Colonic mucosa (tissue), 4 donors: ENCODE measurements at regions not wholly inside any gene's neighbourhood (a gene's known extent, or its start where the extent isn't known, plus 50 kb on each side); places are given as distances from the start of the nearest gene placed in this dataset.

ENCODE experiments used
- DNase-seq: peaks from one replicate; pipeline ENCODE4 v3.0.0-alpha.2; 2020
- H3K27ac ChIP-seq: fragments of 200-600 bp; one replicate; pipeline ENCODE4 v1.8.0; 2021
- H3K27me3 ChIP-seq: fragments of 200-600 bp; one replicate; pipeline ENCODE4 v1.8.0; 2021
- H3K36me3 ChIP-seq: fragments of 200-600 bp; one replicate; pipeline ENCODE4 v1.8.0; 2021
- H3K4me1 ChIP-seq: fragments of 200-600 bp; one replicate; pipeline ENCODE4 v1.8.0; 2021; ENCODE audit warnings: mild to moderate bottlenecking
- H3K4me3 ChIP-seq: fragments of 200-600 bp; one replicate; pipeline ENCODE4 v1.8.0; 2021
- H3K9ac ChIP-seq, 2 donors: one replicate each; pipeline ENCODE4 v1.7.0; 2013; ENCODE audit warnings: control low read depth in 2 of 2, low read depth in 2 of 2, low read length in 2 of 2
- H3K9me3 ChIP-seq: fragments of 200-600 bp; one replicate; pipeline ENCODE4 v1.8.0; 2021
- CTCF ChIP-seq: fragments of 200-600 bp; IDR thresholded peaks from one replicate; pipeline ENCODE4 v1.8.0; 2022; ENCODE audit warnings: antibody characterized with exemption, mild to moderate bottlenecking
- intact Hi-C: fragments of 100-400 bp; cut with DNase I; formaldehyde crosslinking; loops from one replicate; pipeline ENCODE4 v1.14.1; 2022
- donor health status: healthy.
- donor health status: DM: no; HTN: no; CAD: no.
- donor health status: DM: no; HTN: no; CAD: no.

- Histone ChIP-seq H3K9ac (no peak overlapping the region), H3K4me3 (no peak overlapping the region), H3K36me3 (no peaks in the 10 kb centered on the region), H3K27me3 (no peaks in the 10 kb centered on the region), H3K27ac (no peak overlapping the region), H3K9me3 (no peaks in the 10 kb centered on the region), H3K4me1 (no peaks in the 10 kb centered on the region)
- TF ChIP-seq CTCF = no peak
- no peak for DNase-seq
- intact Hi-C loops = no loop called here
These were observed 246.8 kb upstream of the DAAM1 start for GRCh38 chr14:58941629-58942028.

- TF ChIP-seq CTCF = no peak
- DNase-seq = no peak
- H3K9me3 ChIP-seq = no peaks in the 10 kb centered on the region
- no peak overlapping the region for H3K4me3 ChIP-seq
- no peaks in the 10 kb centered on the region for H3K36me3 ChIP-seq
- H3K27me3 ChIP-seq = no peaks in the 10 kb centered on the region
- H3K4me1 ChIP-seq = no peaks in the 10 kb centered on the region
- intact Hi-C loops = no loop called here
- no peak overlapping the region for H3K9ac ChIP-seq
- H3K27ac ChIP-seq = no peak overlapping the region
These were observed 246.0 kb upstream of the DAAM1 start for GRCh38 chr14:58942516-58942915.

- intact Hi-C loops = no loop called here
- H3K27me3 ChIP-seq = no peaks in the 10 kb centered on the region
- H3K4me3 ChIP-seq = no peak overlapping the region
- DNase-seq = peak; percentile 85
- no peak for TF ChIP-seq CTCF
- H3K4me1 ChIP-seq = no peaks in the 10 kb centered on the region
- H3K9ac ChIP-seq = no peak overlapping the region
- no peaks in the 10 kb centered on the region for H3K36me3 ChIP-seq
- no peak overlapping the region for H3K27ac ChIP-seq
- H3K9me3 ChIP-seq = no peaks in the 10 kb centered on the region
These were observed 244.0 kb upstream of the DAAM1 start for GRCh38 chr14:58944343-58944967.

GRCh38 chr14:58944968-58945356 lies 243.5 kb upstream of the DAAM1 start:
- Histone ChIP-seq H3K27me3 (no peaks in the 10 kb centered on the region), H3K4me1 (no peaks in the 10 kb centered on the region), H3K9ac (no peak overlapping the region), H3K4me3 (no peak overlapping the region), H3K9me3 (no peaks in the 10 kb centered on the region), H3K27ac (no peak overlapping the region), H3K36me3 (no peaks in the 10 kb centered on the region)
- no peak for DNase-seq
- TF ChIP-seq CTCF = no peak
- intact Hi-C loops = no loop called here

GRCh38 chr14:58946431-58946830 lies 242.0 kb upstream of the DAAM1 start:
- no peaks in the 10 kb centered on the region for H3K9me3 ChIP-seq
- TF ChIP-seq CTCF = no peak
- H3K4me3 ChIP-seq = no peak overlapping the region
- H3K27ac ChIP-seq = no peak overlapping the region
- intact Hi-C loops = no loop called here
- no peaks in the 10 kb centered on the region for H3K27me3 ChIP-seq
- DNase-seq = no peak
- H3K9ac ChIP-seq = no peak overlapping the region
- no peaks in the 10 kb centered on the region for H3K4me1 ChIP-seq
- no peaks in the 10 kb centered on the region for H3K36me3 ChIP-seq
